MG63 (cell line): ENCODE measurements at regions not wholly inside any gene's neighbourhood (a gene's known extent, or its start where the extent isn't known, plus 50 kb on each side); places are given as distances from the start of the nearest gene placed in this dataset.

ENCODE experiments used
- DNase-seq: peaks from one replicate; pipeline ENCODE4 v3.0.0-alpha.2; 2020
- H3K27me3 ChIP-seq: fragments of 250-450 bp; sonication (Bioruptor Pico); 2 replicates; pipeline ENCODE4 v1.5.1; 2020; ENCODE audit warnings: mild to moderate bottlenecking, moderate library complexity
- H3K36me3 ChIP-seq: fragments of 250-450 bp; sonication (Bioruptor Pico); 2 replicates; pipeline ENCODE4 v1.5.1; 2020; ENCODE audit warnings: mild to moderate bottlenecking, moderate library complexity
- H3K4me3 ChIP-seq: fragments of 250-450 bp; sonication (Bioruptor Pico); 2 replicates; pipeline ENCODE4 v1.5.1; 2020; ENCODE audit warnings: mild to moderate bottlenecking, moderate library complexity
- H3K9me3 ChIP-seq: fragments of 250-450 bp; sonication (Bioruptor Pico); 2 replicates; pipeline ENCODE4 v1.5.1; 2020; ENCODE audit warnings: mild to moderate bottlenecking, moderate library complexity

DNA sequence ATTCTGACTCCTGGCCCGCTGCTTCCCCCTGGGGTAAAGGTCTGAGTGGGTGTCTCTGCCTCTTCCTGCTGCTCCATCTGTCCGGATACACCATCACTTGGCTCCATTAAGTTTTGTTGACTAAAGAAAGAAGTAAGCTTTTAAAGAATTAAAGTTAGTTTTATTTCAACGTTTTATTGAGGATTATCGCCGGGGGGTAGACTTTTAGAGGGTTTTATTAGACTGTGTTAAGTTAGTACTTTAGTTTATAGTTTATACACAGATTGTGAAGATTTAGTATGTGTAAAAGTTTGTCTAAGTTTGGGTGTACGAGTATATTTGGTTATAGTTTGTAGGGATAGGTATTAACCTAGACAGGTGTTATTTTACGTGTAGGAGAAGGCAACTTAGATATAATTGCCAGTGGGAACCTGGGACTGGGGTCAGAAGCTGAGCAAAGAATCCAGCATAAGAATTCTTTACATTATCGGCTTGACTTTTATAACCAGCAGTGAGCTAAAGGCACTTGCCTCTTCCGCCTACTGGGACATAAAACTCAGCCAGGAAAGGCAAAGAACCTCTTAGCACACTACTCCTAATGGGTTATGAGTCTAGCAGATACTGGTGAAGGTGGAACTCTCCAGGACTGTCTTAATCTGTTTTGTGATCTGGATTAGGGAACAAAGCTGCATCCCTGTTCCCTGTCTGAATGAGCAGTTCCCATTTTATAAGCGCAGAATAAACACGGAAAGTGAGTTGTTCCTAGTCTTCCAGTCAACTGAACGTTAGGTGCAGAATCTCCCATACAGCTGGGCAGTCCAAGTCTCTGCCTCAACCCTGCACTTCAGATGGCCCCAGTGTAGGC is 131.3 kb downstream of the FAM43A start:
- Histone ChIP-seq H3K9me3 (no peaks in the 10 kb centered on the region), H3K4me3 (no peak overlapping the region), H3K36me3 (no peaks in the 10 kb centered on the region), H3K27me3 (no peaks in the 10 kb centered on the region)
- no peak for DNase-seq

GRCh38 chr3:194817592-194817930 is 131.9 kb downstream of the FAM43A start:
- no peak overlapping the region for H3K4me3 ChIP-seq
- DNase-seq: no peak
- no peaks in the 10 kb centered on the region for H3K27me3 ChIP-seq
- no peaks in the 10 kb centered on the region for H3K36me3 ChIP-seq
- H3K9me3 ChIP-seq: no peaks in the 10 kb centered on the region

GRCh38 chr3:194817936-194818335 is 132.3 kb downstream of the FAM43A start:
- Histone ChIP-seq H3K27me3 (no peaks in the 10 kb centered on the region), H3K9me3 (no peaks in the 10 kb centered on the region), H3K4me3 (no peak overlapping the region), H3K36me3 (no peaks in the 10 kb centered on the region)
- no peak for DNase-seq

DNA sequence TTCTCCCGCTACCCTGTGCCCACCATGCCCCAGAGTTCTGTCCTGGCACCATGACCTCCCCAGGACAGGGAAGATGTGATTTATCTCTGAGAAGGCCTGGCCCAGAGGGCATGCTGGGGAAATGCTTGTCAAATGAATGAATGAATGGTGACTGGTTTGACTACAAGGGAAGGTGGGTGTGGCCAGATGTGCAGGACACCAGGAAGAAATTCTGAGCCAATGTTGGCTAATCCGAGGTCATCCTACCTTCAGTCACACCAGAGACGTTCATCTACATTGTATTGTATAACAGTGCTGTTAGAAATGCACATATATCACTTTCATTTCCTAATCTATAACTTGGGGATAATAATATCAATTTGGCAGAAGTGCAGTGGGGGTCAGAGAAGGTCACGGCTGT is 138.4 kb downstream of the FAM43A start:
- no peaks in the 10 kb centered on the region for H3K9me3 ChIP-seq
- no peaks in the 10 kb centered on the region for H3K36me3 ChIP-seq
- peak; percentile 21 for DNase-seq
- no peaks in the 10 kb centered on the region for H3K27me3 ChIP-seq
- no peak overlapping the region for H3K4me3 ChIP-seq

GRCh38 chr3:194824701-194825111 is 139.0 kb downstream of the FAM43A start:
- no peak overlapping the region for H3K4me3 ChIP-seq
- no peaks in the 10 kb centered on the region for H3K9me3 ChIP-seq
- no peaks in the 10 kb centered on the region for H3K36me3 ChIP-seq
- H3K27me3 ChIP-seq: no peaks in the 10 kb centered on the region
- peak; percentile 76 for DNase-seq

DNA sequence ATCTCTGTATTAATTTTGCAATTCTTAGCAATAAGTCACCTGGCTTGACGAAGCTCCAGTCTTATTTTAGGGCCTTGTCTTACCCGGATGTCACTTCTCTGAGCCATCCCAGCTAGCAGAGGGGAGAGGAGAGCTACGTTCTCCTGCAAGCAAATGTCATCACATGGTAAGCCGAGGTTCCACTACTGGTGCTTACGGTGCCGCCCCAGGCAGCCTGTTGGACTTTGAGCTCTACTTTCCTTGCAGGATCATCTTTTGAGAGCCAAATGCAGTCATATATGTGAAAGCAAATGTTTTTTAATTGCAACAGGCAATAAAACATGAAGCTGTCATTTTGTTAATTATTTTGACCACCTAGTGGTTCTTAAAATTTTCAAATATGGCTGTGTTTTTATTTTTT is 140.9 kb downstream of the FAM43A start:
- Histone ChIP-seq H3K36me3 (no peaks in the 10 kb centered on the region), H3K9me3 (no peaks in the 10 kb centered on the region), H3K4me3 (no peak overlapping the region), H3K27me3 (no peaks in the 10 kb centered on the region)
- no peak for DNase-seq

DNA sequence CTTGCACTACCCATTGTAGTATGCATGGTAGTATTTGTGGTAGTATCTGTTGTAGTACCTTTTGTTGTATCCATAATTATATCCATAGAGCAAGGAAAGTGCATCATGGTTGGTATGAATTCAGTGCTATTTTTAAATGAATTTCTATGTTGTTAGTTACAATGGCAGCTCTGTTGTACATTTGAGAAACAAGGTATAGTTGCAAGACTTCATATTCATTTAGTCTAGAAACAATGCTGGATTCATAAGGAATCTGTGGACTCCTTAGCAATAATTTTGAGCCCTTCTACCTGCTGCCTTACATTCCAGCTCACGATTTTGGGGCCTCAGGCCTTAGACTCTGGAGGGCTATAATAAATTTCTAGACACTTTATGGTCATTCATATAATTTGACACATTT is 141.8 kb downstream of the FAM43A start:
- no peaks in the 10 kb centered on the region for H3K27me3 ChIP-seq
- DNase-seq: no peak
- no peaks in the 10 kb centered on the region for H3K9me3 ChIP-seq
- H3K4me3 ChIP-seq: no peak overlapping the region
- H3K36me3 ChIP-seq: no peaks in the 10 kb centered on the region

DNA sequence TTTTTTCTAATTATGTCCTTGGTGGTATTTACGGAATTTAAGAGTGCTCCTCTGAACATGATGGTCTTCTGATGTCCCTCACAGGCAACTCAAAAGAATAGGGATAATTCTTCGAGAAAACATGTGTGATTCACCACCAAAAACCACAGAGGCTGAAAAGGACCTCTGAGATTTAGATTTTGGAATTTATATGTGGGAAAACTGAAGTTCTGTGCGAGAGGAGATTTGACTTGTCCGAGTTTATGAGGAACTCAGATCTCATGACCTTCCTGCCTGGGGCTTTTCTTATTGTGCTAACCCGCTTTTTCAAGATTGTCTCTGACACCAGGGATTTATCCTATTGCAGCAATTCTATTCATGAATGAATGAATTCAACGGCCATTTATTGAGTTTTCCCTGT is 142.4 kb downstream of the FAM43A start:
- Histone ChIP-seq H3K36me3 (no peaks in the 10 kb centered on the region), H3K27me3 (no peaks in the 10 kb centered on the region), H3K9me3 (no peaks in the 10 kb centered on the region), H3K4me3 (no peak overlapping the region)
- DNase-seq: no peak

GRCh38 chr3:194828926-194829325 is 143.2 kb downstream of the FAM43A start:
- DNase-seq: no peak
- no peaks in the 10 kb centered on the region for H3K9me3 ChIP-seq
- no peaks in the 10 kb centered on the region for H3K36me3 ChIP-seq
- no peaks in the 10 kb centered on the region for H3K27me3 ChIP-seq
- H3K4me3 ChIP-seq: no peak overlapping the region

GRCh38 chr3:194830401-194830800 is 144.7 kb downstream of the FAM43A start:
- no peak for DNase-seq
- H3K9me3 ChIP-seq: no peaks in the 10 kb centered on the region
- no peaks in the 10 kb centered on the region for H3K36me3 ChIP-seq
- H3K27me3 ChIP-seq: no peaks in the 10 kb centered on the region
- H3K4me3 ChIP-seq: no peak overlapping the region

DNA sequence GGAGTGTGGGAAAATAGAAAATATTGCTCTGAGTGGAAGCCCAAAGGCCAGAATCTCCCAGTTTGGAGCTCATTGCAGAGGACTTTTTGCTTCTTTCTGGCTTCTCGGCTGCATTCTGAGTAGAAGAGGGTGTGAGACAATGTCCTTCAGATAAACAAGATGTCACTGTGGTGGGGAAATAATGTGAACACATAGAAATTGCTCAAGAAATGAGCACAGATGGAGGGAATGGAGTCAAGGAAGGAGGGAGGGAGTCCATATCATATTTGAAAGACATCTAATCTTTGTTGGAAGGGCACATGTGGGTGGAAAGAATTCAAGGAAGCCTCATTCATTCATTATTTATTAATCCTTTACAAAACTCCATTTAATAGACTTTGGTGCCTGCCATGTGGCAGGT is 145.3 kb downstream of the FAM43A start:
- H3K27me3 ChIP-seq: no peaks in the 10 kb centered on the region
- H3K9me3 ChIP-seq: no peaks in the 10 kb centered on the region
- H3K36me3 ChIP-seq: no peaks in the 10 kb centered on the region
- DNase-seq: no peak
- no peak overlapping the region for H3K4me3 ChIP-seq

DNA sequence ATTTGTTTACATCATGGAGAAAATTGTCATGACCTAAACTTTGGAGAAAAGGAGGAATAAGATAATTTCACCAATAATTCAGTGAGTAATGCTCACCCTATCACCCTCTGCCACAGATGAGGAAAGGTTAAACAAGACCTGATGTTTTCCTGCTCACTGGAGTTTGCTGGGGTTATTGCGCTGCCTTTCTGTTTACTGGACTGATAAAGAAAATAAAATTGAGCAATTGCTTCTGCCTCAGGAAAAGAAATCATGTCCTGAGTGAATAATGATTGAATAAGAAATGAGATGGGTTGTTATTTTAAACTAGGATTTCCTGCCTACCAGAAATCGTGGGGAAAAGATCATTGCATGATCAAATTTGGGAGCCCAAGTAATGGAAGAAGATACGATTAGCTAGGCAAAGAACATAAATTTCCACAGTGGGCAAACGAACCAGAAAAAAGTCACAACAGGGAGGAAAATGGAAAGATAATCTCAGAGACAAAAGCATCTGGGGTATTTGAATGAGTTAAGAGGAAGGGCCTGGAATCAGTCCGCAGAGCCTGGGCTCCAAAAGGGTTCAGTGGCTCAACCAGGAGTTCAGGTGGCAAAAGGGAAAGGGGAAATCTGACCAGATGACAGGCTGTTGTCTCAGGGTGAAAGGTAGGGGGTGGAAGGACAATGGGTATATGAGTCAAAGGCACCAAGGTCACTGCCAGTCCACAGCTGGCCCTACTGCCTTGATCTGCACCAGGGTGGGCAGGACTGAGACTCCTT is 146.8 kb downstream of the FAM43A start:
- H3K9me3 ChIP-seq: no peaks in the 10 kb centered on the region
- no peaks in the 10 kb centered on the region for H3K36me3 ChIP-seq
- no peaks in the 10 kb centered on the region for H3K27me3 ChIP-seq
- no peak overlapping the region for H3K4me3 ChIP-seq
- DNase-seq: no peak

- Histone ChIP-seq H3K9me3 (no peaks in the 10 kb centered on the region), H3K4me3 (no peak overlapping the region), H3K36me3 (no peaks in the 10 kb centered on the region), H3K27me3 (no peaks in the 10 kb centered on the region)
- no peak for DNase-seq
Observed at GRCh38 chr3:194833114-194833910, 147.6 kb downstream of the FAM43A start.

DNA sequence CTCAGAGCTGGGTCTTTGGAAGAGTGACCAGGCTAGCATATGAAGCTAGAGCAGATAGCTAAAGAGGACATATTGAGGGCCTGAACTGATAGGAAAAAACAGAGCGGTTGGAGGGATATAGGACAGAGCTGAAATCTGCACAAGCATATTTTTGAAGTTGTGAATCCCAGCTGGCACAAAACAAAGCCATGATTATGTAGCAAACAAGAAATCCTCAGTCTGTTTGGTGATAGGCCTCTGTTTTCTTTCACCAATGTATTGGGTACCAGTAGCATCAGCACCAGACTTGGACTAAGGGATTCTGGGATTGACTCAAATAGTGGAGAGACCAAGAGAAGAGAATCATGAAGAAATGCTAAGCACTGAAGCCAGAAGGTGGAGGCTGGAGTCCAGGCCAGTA is 151.0 kb downstream of the FAM43A start:
- Histone ChIP-seq H3K9me3 (no peaks in the 10 kb centered on the region), H3K36me3 (no peaks in the 10 kb centered on the region), H3K27me3 (no peaks in the 10 kb centered on the region; the same call in 1 of the 2 replicates), H3K4me3 (no peak overlapping the region)
- DNase-seq: no peak

DNA sequence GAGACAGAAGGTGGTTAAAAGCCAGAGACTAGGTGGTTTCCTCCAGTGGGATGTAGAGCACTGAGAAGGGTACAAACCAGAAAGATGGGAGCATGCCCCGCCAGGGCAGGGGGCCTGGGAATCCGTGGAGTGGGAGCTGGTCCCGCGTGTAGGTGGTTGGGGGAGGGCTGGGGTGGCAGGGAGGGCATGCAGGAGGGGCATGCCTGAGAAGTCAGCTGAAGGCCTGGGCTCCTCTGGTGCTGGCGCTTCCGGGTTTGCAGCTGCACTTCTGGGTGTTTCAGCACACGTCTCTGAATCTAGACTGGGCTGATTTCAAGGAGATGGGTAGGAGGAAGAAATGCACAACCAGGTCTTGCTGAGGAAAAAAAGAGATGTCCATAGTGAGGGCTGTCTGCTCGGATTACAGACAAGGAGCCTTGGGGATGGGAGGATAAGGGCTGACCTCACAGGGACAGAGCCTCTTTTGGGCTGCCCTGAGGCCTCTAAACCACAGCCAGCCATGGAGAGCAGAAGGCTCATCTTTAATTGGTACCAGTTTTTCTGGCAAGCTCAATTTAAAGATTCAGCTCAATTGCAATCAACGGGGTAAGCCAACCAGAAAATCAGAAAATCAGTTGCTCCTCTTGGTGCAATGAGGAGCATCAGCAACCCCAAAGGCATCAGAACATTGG is 151.9 kb downstream of the FAM43A start:
- Histone ChIP-seq H3K9me3 (no peaks in the 10 kb centered on the region), H3K36me3 (no peaks in the 10 kb centered on the region), H3K27me3 (no peaks in the 10 kb centered on the region; the same call in 1 of the 2 replicates), H3K4me3 (no peak overlapping the region)
- no peak for DNase-seq

DNA sequence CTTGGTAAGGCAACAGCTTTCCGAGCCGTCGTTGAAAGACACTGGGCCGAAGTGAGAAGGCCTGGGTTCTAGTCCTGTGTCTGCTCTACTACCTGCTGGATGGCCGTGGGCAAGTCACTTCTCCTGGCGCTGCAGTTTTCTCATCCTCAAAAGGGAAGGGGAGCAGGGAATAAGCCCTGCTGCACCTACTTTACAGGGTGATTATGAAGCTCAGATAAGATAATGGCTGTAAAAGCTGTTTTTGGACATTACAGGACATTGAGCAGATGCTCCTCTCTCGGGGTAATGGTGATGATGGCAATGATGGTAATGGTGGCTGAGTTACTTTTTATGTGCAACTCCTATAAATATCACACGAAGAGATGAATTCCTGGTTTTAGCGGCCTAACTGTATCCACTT is 152.6 kb downstream of the FAM43A start:
- Histone ChIP-seq H3K4me3 (no peak overlapping the region), H3K9me3 (no peaks in the 10 kb centered on the region), H3K27me3 (no peaks in the 10 kb centered on the region; the same call in 1 of the 2 replicates), H3K36me3 (no peaks in the 10 kb centered on the region)
- no peak for DNase-seq
